Colonic mucosa (tissue), 4 donors: ENCODE measurements at regions not wholly inside any gene's neighbourhood (a gene's known extent, or its start where the extent isn't known, plus 50 kb on each side); places are given as distances from the start of the nearest gene placed in this dataset.
"Not testable (repeated sequence)": the region's sequence is repeated elsewhere in the genome, so short reads cannot be mapped to it uniquely, and the experiment has no call there.

Experiments used
- DNase-seq: peaks from one replicate; pipeline ENCODE4 v3.0.0-alpha.2; 2020
- H3K27ac ChIP-seq: fragments of 200-600 bp; one replicate; pipeline ENCODE4 v1.8.0; 2021
- H3K27me3 ChIP-seq: fragments of 200-600 bp; one replicate; pipeline ENCODE4 v1.8.0; 2021
- H3K36me3 ChIP-seq: fragments of 200-600 bp; one replicate; pipeline ENCODE4 v1.8.0; 2021
- H3K4me1 ChIP-seq: fragments of 200-600 bp; one replicate; pipeline ENCODE4 v1.8.0; 2021; ENCODE audit warnings: mild to moderate bottlenecking
- H3K4me3 ChIP-seq: fragments of 200-600 bp; one replicate; pipeline ENCODE4 v1.8.0; 2021
- H3K9ac ChIP-seq, 2 donors: one replicate each; pipeline ENCODE4 v1.7.0; 2013; ENCODE audit warnings: control low read depth in 2 of 2, low read depth in 2 of 2, low read length in 2 of 2
- H3K9me3 ChIP-seq: fragments of 200-600 bp; one replicate; pipeline ENCODE4 v1.8.0; 2021
- intact Hi-C: fragments of 100-400 bp; cut with DNase I; formaldehyde crosslinking; loops from one replicate; pipeline ENCODE4 v1.14.1; 2022
- TF ChIP-seq, protein P1 (sequence below): fragments of 200-600 bp; IDR thresholded peaks from one replicate; pipeline ENCODE4 v1.8.0; 2022; ENCODE audit warnings: antibody characterized with exemption, mild to moderate bottlenecking
- donor health status: healthy.
- donor health status: DM: no; HTN: no; CAD: no.
- donor health status: DM: no; HTN: no; CAD: no.

DNA sequence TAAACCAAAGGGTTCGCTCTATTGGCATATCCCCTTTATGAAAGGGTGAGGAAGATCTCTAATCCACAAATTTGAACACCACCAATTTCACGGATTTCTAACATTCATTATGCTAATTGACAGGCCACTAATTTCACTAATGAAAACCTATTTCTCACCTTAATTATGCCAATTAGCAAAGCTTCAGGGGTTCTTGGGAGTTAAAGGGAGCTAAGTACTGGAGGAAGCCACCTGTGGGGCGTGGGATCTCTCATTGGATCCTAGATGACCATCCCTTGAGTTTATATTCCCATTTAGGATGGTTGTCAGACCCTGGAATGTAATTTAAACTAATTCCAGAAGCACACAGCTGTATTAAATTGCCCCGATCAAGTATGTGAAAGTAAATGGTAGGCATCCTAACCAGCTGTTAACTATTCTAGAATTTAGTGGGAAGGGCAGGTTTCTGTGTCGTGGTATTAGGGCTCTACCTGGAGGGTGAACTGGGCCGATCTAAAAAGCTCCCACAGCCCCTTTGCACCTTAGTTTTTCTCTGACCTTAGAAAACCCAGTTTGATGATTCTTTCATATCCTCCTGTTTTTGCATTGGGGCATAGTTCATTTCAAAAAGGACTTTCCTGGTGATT, 77.1 kb downstream of the C9orf152 start:
- intact Hi-C loops: no loop called here
- H3K36me3 ChIP-seq: no peaks in the 10 kb centered on the region
- H3K9ac ChIP-seq: no peak overlapping the region
- TF ChIP-seq, protein P1, sequence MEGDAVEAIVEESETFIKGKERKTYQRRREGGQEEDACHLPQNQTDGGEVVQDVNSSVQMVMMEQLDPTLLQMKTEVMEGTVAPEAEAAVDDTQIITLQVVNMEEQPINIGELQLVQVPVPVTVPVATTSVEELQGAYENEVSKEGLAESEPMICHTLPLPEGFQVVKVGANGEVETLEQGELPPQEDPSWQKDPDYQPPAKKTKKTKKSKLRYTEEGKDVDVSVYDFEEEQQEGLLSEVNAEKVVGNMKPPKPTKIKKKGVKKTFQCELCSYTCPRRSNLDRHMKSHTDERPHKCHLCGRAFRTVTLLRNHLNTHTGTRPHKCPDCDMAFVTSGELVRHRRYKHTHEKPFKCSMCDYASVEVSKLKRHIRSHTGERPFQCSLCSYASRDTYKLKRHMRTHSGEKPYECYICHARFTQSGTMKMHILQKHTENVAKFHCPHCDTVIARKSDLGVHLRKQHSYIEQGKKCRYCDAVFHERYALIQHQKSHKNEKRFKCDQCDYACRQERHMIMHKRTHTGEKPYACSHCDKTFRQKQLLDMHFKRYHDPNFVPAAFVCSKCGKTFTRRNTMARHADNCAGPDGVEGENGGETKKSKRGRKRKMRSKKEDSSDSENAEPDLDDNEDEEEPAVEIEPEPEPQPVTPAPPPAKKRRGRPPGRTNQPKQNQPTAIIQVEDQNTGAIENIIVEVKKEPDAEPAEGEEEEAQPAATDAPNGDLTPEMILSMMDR: no peak
- H3K27ac ChIP-seq: no peak overlapping the region
- no peaks in the 10 kb centered on the region for H3K27me3 ChIP-seq
- no peak for DNase-seq
- no peaks in the 10 kb centered on the region for H3K4me1 ChIP-seq
- no peak overlapping the region for H3K4me3 ChIP-seq
- H3K9me3 ChIP-seq: no peaks in the 10 kb centered on the region

DNA sequence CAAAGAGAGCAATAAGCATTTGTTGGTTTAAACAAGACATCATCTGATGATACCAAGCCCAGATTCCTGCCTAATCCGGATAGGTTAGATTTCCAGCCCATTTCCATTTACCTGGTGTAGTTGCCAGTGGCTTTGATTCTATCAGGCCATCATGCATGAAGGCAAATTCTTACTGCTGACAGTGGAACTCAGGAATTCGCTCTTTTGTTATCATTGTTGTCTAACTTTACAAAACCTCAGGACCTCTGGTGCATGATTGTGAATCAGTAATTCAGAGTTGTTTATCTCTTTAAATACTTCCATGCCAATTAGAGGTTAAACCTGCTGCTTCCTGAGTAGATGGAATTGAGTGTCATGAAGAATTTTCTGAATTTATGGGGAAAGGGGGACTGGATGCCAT, 76.5 kb downstream of the C9orf152 start:
- Histone ChIP-seq H3K9ac (no peak overlapping the region), H3K9me3 (no peaks in the 10 kb centered on the region), H3K36me3 (no peaks in the 10 kb centered on the region), H3K27me3 (no peaks in the 10 kb centered on the region), H3K4me1 (no peaks in the 10 kb centered on the region), H3K4me3 (no peak overlapping the region), H3K27ac (no peak overlapping the region)
- intact Hi-C loops: no loop called here
- TF ChIP-seq, protein P1: no peak
- no peak for DNase-seq

DNA sequence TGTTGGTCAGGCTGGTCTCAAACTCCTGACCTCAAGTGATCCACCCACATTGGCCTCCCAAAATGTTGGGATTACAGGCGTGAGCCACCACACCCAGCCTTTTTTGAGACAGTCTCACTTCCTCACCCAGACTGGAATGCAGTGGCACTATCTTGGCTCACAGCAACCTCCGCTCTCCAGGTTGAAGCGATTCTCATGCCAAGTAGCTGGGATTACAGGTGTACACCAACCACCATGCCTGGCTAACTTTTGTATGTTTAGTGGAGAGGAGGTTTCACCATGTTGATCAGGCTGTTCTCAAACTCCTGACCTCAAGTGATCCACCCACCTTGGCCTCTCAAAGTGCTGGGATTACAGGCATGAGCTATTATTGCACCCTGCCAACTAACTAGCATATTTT, 75.4 kb downstream of the C9orf152 start:
- H3K9me3 ChIP-seq, H3K4me1 ChIP-seq, H3K9ac ChIP-seq, DNase-seq, H3K36me3 ChIP-seq, H3K27ac ChIP-seq, H3K27me3 ChIP-seq, H3K4me3 ChIP-seq, intact Hi-C loops: not testable (repeated sequence)

DNA sequence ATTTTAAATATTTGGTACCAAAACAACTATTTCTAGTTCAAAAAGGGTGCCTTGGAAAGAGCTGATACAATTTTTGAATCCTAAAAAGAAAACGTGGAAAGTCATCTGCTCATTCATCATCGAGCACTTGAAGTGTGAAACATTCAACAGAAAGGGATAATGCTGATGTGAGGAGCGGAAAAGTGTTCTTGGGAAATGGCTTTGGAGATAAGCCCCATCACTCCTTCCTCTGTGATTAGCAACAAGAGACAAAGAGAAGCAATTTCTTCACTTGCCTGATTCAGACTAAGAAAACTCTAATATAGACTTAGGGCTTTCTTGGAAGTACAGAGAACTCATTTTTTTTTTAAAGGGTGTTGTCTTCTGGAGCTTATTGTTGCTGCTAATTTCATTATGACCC, 74.9 kb downstream of the C9orf152 start:
- H3K9me3 ChIP-seq: no peaks in the 10 kb centered on the region
- H3K36me3 ChIP-seq: no peaks in the 10 kb centered on the region
- no peak for DNase-seq
- H3K27me3 ChIP-seq: no peaks in the 10 kb centered on the region
- H3K4me1 ChIP-seq: no peaks in the 10 kb centered on the region
- H3K9ac ChIP-seq: no peak overlapping the region
- TF ChIP-seq, protein P1: no peak
- H3K27ac ChIP-seq: no peak overlapping the region
- no peak overlapping the region for H3K4me3 ChIP-seq
- intact Hi-C loops: no loop called here

DNA sequence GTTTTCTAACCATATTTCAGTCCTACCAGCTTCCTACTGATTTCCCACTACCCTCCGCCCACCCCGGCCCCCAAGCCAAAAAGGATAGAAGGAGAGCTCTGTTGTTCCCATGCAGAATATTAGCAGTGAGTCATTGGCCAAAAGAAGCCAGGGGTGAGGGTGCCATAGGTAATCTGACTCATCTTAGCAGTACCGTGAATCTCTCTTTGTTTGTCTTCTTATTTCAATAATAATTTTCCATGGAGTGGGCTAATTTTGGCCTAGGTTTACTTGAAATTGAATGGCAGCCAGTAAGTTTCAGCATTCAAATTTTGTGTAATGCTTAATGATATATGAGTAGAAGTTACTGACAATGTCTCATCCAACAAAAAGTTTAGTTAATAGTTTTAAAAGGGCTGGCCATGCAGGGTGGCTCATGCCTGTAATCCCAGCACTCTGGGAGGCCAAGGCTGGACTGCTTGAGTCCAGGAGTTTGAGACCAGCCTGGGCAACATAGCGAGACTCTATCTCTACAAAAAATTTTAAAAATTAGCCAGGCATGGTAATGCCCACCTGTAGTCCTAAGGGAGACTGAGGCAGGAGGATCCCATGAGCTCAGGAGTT, 74.2 kb downstream of the C9orf152 start:
- no peaks in the 10 kb centered on the region for H3K4me1 ChIP-seq
- no peak overlapping the region for H3K27ac ChIP-seq
- H3K36me3 ChIP-seq: no peaks in the 10 kb centered on the region
- no peaks in the 10 kb centered on the region for H3K9me3 ChIP-seq
- no peak overlapping the region for H3K4me3 ChIP-seq
- intact Hi-C loops: no loop called here
- no peaks in the 10 kb centered on the region for H3K27me3 ChIP-seq
- no peak for DNase-seq
- TF ChIP-seq, protein P1: no peak
- no peak overlapping the region for H3K9ac ChIP-seq

DNA sequence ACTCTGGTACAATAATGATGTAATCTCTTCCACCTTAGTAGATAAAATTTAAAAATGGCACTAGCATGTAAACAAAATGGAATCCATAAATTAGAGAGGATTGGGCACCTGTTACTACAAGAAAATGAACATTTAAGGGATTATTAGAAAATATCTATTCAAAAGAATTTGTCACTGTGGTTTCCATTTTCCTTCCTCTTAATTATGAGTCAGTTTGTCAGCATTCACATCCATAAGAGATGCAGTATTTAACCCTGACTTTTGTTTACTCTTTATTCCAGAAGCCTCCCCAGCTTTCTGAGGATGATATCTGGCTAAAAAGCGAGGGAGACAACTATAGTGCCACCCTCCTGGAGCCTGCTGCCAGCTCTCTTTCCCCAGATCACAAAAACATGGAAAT, 72.1 kb downstream of the C9orf152 start:
- H3K9me3 ChIP-seq: no peaks in the 10 kb centered on the region
- no peak overlapping the region for H3K27ac ChIP-seq

More for the DNA sequence above, 72.1 kb downstream of the C9orf152 start:
- Histone ChIP-seq H3K4me3 (no peak overlapping the region), H3K9ac (no peak overlapping the region), H3K36me3 (no peaks in the 10 kb centered on the region), H3K4me1 (no peaks in the 10 kb centered on the region), H3K27me3 (no peaks in the 10 kb centered on the region)
- TF ChIP-seq, protein P1: no peak
- intact Hi-C loops: no loop called here
- no peak for DNase-seq
